Caco-2 (cell line): ENCODE measurements at regions not wholly inside any gene's neighbourhood (a gene's known extent, or its start where the extent isn't known, plus 50 kb on each side); places are given as distances from the start of the nearest gene placed in this dataset.

Experiments
- BruUV-seq: library from RNA; stranded (reverse); fragments of 400-500 nt; replicated peaks from 2 replicates; lab custom pipeline; 2021; lab: Mats Ljungman, UMichigan
- CTCF ChIA-PET: fragments of 300-600 bp; sonication (Branson Sonifier 250); formaldehyde crosslinking; loops from one replicate; lab custom pipeline; 2022; ENCODE audit warnings: antibody characterized with exemption; lab: Charles Lee
- POLR2A ChIA-PET: fragments of 300-600 bp; sonication (Branson Sonifier 250); formaldehyde crosslinking; loops from one replicate; lab custom pipeline; 2022; ENCODE audit warnings: antibody characterized with exemption; lab: Charles Lee
- DNase-seq, 2 experiments: peaks; one replicate each; pipeline versions ENCODE4 v3.0.0 to v3.0.0-alpha.2; 2020 to 2022
- H3K27me3 ChIP-seq: replicated peaks from 2 replicates; pipeline ENCODE4 v1.6.0; 2011; ENCODE audit warnings: low read length; ENCODE audit not compliant: control insufficient read depth, insufficient read depth
- H3K36me3 ChIP-seq: 2 replicates; pipeline ENCODE4 v1.5.1; 2011; ENCODE audit warnings: low read length; ENCODE audit not compliant: control insufficient read depth, insufficient read depth
- H3K4me1 ChIP-seq: fragments of 250-450 bp; sonication (Bioruptor Pico); 2 replicates; pipeline ENCODE4 v1.5.1; 2020; ENCODE audit warnings: mild to moderate bottlenecking
- H3K4me3 ChIP-seq: 2 replicates; pipeline ENCODE4 v1.5.1; 2011; ENCODE audit warnings: low read depth, mild to moderate bottlenecking, control low read depth, low read length
- H3K9me3 ChIP-seq: fragments of 250-450 bp; sonication (Bioruptor Pico); 2 replicates; pipeline ENCODE4 v1.5.1; 2020; ENCODE audit warnings: mild to moderate bottlenecking, moderate library complexity
- H3K27ac Mint-ChIP-seq: one replicate; pipeline ENCODE4 v1.8.0; 2022; ENCODE audit warnings: mixed read lengths; ENCODE audit not compliant: unreplicated experiment
- H3K27me3 Mint-ChIP-seq: one replicate; pipeline ENCODE4 v1.8.0; 2022; ENCODE audit warnings: mixed read lengths; ENCODE audit not compliant: insufficient read depth, unreplicated experiment
- H3K36me3 Mint-ChIP-seq: one replicate; pipeline ENCODE4 v1.8.0; 2022; ENCODE audit warnings: mild to moderate bottlenecking, mixed read lengths; ENCODE audit not compliant: insufficient read depth, unreplicated experiment
- H3K4me1 Mint-ChIP-seq: one replicate; pipeline ENCODE4 v1.8.0; 2022; ENCODE audit warnings: low read depth, mixed read lengths; ENCODE audit not compliant: unreplicated experiment
- H3K4me3 Mint-ChIP-seq: one replicate; pipeline ENCODE4 v1.8.0; 2022; ENCODE audit warnings: mild to moderate bottlenecking, moderate library complexity, mixed read lengths; ENCODE audit not compliant: unreplicated experiment
- H3K9me3 Mint-ChIP-seq: one replicate; pipeline ENCODE4 v1.8.0; 2022; ENCODE audit warnings: mixed read lengths; ENCODE audit not compliant: unreplicated experiment
- intact Hi-C: fragments of 100-400 bp; cut with micrococcal nuclease; formaldehyde crosslinking; loops from one replicate; pipeline ENCODE4 v1.10.0; 2022; ENCODE audit not compliant: unreplicated experiment
- TF ChIP-seq, protein P1 (sequence below), 2 experiments: fragments of 200-600 bp in 1 of 2; IDR thresholded peaks; 1 replicate in 1 of 2; 2 replicates in 1 of 2; pipeline versions ENCODE4 v1.5.1 to v1.8.0; 2011 to 2022; ENCODE audit warnings: antibody characterized with exemption in 1 of 2, control low read depth in 1 of 2, inconsistent platforms in 1 of 2, low read depth in 1 of 2, low read length in 1 of 2, mild to moderate bottlenecking in 1 of 2, moderate library complexity in 1 of 2; ENCODE audit not compliant: insufficient read depth in 1 of 2, severe bottlenecking in 1 of 2, unreplicated experiment in 1 of 2

DNA sequence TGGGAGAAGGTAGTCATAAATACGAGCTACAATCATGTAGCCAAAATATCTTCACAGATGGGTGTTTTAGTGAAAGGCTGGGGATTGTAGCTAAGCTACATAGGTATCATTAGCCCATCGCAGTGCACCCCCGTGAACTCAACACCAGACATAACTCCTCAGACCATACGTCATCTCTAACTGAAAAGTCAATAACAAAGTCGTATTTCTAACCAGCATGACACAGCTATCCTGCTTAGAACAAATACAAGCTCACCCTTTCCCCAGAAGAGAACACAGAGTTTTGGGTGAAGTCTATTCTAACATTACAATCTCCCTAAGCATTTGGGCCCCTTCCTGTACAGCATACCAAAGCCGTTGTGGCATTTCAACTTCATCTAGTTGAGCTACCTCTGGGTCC is 636.6 kb upstream of the DPP6 start:
- Mint-ChIP-seq H3K4me3 (no peak overlapping the region), H3K36me3 (no peaks in the 10 kb centered on the region), H3K4me1 (no peaks in the 10 kb centered on the region), H3K27me3 (no peaks in the 10 kb centered on the region), H3K9me3 (peaks cover 45% of the 10 kb centered on the region), H3K27ac (no peak overlapping the region)
- TF ChIP-seq, protein P1, sequence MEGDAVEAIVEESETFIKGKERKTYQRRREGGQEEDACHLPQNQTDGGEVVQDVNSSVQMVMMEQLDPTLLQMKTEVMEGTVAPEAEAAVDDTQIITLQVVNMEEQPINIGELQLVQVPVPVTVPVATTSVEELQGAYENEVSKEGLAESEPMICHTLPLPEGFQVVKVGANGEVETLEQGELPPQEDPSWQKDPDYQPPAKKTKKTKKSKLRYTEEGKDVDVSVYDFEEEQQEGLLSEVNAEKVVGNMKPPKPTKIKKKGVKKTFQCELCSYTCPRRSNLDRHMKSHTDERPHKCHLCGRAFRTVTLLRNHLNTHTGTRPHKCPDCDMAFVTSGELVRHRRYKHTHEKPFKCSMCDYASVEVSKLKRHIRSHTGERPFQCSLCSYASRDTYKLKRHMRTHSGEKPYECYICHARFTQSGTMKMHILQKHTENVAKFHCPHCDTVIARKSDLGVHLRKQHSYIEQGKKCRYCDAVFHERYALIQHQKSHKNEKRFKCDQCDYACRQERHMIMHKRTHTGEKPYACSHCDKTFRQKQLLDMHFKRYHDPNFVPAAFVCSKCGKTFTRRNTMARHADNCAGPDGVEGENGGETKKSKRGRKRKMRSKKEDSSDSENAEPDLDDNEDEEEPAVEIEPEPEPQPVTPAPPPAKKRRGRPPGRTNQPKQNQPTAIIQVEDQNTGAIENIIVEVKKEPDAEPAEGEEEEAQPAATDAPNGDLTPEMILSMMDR (IDR thresholded peaks at IDR 0.05; ENCODE audit: insufficient read depth in 1 of 2, low read depth in 1 of 2, low read length in 1 of 2, severe bottlenecking in 1 of 2, unreplicated experiment in 1 of 2): no peak
- BruUV-seq: no TSS peak
- Histone ChIP-seq H3K4me1 (no peaks in the 10 kb centered on the region), H3K9me3 (peaks cover 3% of the 10 kb centered on the region; the same call in 1 of the 2 replicates), H3K36me3 (no peaks in the 10 kb centered on the region), H3K4me3 (no peak overlapping the region), H3K27me3 (no peaks in the 10 kb centered on the region)
- intact Hi-C loops: no loop called here
- ChIA-PET CTCF (no interaction called here), POLR2A (no interaction called here)
- DNase-seq: no peak

DNA sequence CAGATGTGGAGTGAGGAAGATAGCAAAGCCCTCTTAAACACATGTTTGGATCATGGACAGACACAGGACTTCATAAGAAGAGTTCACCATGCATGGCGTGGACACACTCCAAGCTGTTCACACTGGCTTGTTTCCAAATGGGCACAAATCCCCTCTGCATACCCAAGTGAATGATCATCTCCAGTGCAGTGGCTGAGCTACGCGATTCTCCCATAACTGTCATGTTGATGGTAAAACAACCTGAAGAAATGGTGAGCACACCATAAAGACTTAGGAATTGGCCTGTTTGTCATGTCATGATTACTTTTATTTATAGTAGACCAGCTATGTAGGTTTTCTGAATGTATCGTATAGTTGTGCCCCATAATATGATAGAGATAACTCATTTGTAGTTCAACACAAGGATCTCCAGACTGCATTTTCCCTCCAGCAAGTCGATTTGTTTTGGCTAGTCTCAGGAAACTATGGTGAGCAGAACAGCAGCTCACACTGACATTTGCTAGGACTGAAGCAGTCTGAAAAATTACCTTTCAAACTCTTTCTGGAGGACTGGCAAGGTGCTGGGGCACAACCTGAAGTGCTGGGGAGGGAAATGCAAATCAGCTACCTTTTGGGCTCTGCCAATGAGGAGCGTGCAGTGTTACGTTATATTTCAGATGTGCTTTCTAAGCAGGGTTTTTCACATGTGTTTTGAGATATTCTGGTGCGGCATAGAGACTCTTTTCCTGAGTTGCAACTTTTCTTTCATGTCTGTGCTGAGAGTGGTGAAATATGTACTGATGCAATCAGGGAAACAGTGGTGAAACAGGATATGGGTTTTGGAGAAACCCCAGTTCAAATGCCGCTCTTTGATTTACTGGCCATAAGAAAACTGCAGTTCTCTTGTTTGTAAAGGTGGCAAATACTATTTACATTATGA is 629.6 kb upstream of the DPP6 start:
- Histone ChIP-seq H3K4me3 (no peak overlapping the region), H3K27me3 (no peaks in the 10 kb centered on the region), H3K4me1 (no peaks in the 10 kb centered on the region), H3K9me3 (no peaks in the 10 kb centered on the region), H3K36me3 (no peaks in the 10 kb centered on the region)
- H3K4me1 Mint-ChIP-seq: no peaks in the 10 kb centered on the region
- no peak overlapping the region for H3K4me3 Mint-ChIP-seq
- TF ChIP-seq, protein P1 (IDR thresholded peaks at IDR 0.05; ENCODE audit: insufficient read depth in 1 of 2, low read depth in 1 of 2, low read length in 1 of 2, severe bottlenecking in 1 of 2, unreplicated experiment in 1 of 2): no peak
- no peak overlapping the region for H3K27ac Mint-ChIP-seq
- intact Hi-C loops: no loop called here
- no peaks in the 10 kb centered on the region for H3K36me3 Mint-ChIP-seq
- ChIA-PET POLR2A (no interaction called here), CTCF (no interaction called here)
- H3K27me3 Mint-ChIP-seq: peaks cover 2% of the 10 kb centered on the region
- no TSS peak for BruUV-seq
- no peaks in the 10 kb centered on the region for H3K9me3 Mint-ChIP-seq
- DNase-seq: no peak

DNA sequence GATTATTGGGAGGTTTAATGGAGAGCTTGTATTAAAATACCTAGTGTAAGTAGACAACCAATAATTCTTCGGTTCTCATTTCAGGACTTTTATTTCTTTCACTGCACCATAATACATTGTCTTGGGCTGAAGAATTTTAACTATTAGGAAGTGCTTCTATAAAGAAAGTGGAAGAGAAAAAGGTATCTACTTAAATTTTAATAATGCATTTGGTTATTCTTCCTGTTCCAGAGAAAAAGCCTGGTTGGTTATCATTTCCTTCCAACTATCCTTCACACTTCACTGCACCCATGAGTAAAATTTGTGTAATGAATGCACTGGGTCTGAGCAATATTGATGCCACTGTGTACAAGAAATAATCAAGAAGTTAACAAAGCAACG is 629.0 kb upstream of the DPP6 start:
- peaks cover 2% of the 10 kb centered on the region for H3K27me3 Mint-ChIP-seq
- no peak overlapping the region for H3K4me3 Mint-ChIP-seq
- Histone ChIP-seq H3K27me3 (no peaks in the 10 kb centered on the region), H3K9me3 (no peaks in the 10 kb centered on the region), H3K4me1 (no peaks in the 10 kb centered on the region), H3K36me3 (no peaks in the 10 kb centered on the region), H3K4me3 (no peak overlapping the region)
- no TSS peak for BruUV-seq
- H3K9me3 Mint-ChIP-seq: no peaks in the 10 kb centered on the region
- CTCF ChIA-PET: no interaction called here
- DNase-seq: no peak
- H3K27ac Mint-ChIP-seq: no peak overlapping the region
- H3K4me1 Mint-ChIP-seq: no peaks in the 10 kb centered on the region
- POLR2A ChIA-PET: no interaction called here
- intact Hi-C loops: no loop called here
- TF ChIP-seq, protein P1 (IDR thresholded peaks at IDR 0.05; ENCODE audit: insufficient read depth in 1 of 2, low read depth in 1 of 2, low read length in 1 of 2, severe bottlenecking in 1 of 2, unreplicated experiment in 1 of 2): no peak
- no peaks in the 10 kb centered on the region for H3K36me3 Mint-ChIP-seq
